H4 (cell line): ENCODE measurements at regions not wholly inside any gene's neighbourhood (a gene's known extent, or its start where the extent isn't known, plus 50 kb on each side); places are given as distances from the start of the nearest gene placed in this dataset.

Source experiments
- DNase-seq: peaks from one replicate; pipeline ENCODE4 v3.0.0-alpha.2; 2015; ENCODE audit warnings: low spot score

DNA sequence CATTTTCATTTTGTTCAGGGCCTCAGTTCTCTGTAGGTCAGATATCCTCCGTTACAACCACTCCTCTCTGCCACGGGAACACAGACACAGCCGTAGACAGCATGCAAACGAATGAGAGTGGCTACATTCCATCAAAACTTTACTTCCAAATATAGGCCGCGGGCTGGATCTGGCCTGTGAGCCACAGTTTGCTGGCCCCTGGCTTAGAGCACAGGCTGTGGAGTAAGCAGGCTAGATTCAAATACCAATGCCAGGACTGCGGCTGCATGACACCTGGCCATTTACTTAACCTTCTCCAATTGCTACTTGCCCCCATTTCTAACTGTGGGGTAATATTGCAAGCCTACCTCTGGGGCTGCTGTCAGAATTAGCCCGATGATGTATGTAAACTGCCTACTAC is 325.8 kb upstream of the POU3F3 start:
- DNase-seq: no peak

DNA sequence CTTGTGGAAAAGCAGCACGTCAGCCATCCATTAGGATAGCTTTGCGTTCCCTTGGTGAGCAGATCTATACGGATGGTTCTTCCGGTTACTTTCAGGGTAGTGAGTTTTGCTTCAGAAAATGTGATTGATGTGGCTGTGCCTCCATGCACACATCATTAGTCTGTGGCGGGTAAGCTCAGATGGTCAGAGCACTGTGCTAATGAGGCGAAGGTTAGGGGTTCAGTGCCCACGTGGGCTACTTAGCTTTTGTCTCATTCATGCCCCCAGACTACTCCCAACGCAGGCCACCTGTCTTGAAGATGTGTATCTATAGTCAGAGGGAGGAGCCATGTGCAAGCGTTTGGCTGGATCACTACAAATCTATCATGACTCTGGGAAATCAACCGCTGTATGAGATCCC is 322.8 kb upstream of the POU3F3 start:
- no peak for DNase-seq

DNA sequence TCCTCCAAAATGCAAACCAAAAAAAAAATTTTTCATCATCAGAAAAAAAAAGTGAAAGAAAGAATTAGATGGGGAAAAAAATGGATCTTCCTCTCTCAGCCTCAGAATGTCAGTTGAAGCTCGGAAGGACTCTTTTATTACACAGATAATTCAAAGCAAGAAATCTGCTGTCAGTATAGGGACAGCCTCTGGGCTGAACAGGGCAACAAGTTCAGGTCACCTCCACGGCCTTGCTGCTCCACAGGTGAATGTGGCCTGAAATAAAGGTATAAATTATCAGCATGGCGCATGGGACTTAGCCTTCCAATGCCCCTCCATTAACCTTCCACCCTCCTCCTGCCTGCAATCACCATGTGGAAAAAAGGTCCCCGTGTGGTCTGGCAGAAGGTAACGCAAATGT is 316.8 kb upstream of the POU3F3 start:
- DNase-seq: no peak

DNA sequence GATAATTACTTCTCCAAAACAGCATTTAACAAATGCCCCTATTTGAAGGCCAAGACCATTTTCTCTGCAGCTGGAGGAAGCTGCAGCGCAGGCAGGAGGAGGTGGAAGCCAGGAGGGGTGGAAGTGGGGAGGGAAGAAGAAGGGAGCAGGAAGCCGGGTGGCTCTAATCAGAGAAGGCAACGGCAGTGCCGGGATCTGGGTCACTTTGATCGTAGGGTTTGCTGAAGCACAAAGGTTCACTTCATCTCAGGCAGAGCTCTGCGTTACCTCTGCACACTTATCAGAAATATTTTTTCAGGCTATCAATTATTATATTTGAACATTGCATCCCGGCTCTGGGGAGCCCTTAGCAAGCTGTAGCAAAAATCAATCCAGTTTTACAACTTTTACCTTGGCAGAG is 315.8 kb upstream of the POU3F3 start:
- DNase-seq: no peak

DNA sequence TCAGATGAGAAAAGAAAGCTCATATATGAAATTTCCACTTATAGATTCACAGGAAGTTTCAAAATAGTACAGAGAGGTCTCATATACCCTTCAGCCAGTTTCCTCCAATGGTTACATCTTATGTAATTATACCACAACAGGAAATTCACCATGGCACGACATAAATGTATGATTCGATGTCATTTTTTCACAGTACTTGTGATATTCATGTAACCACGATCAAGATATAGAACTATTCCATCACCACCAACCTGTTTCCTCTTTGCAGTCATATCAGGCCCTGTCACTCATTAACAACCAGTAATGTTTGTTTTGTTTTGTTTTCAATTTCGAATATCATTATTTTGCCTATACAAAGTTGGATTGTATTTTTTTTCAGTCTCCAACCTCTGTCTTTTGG is 314.3 kb upstream of the POU3F3 start:
- no peak for DNase-seq

DNA sequence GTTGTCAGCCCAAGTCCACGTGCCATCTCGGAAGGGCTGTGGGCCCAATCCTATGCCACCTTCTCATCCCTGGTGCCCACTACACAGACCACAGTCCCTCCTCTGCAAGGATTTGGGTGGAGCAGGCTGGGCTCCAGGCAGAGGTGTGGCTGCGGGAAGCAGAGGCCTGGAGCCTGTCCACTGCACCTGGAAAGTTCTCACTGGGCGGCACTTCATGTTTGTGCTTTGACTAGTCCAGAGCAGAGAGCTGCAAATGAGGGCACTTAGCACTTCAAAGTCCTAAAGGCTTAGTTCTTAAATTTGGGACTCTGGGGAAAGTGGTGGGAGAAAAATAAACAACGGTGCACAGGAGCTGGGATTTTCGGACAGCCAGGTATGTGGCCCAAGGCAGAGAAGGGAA is 308.9 kb upstream of the POU3F3 start:
- no peak for DNase-seq

DNA sequence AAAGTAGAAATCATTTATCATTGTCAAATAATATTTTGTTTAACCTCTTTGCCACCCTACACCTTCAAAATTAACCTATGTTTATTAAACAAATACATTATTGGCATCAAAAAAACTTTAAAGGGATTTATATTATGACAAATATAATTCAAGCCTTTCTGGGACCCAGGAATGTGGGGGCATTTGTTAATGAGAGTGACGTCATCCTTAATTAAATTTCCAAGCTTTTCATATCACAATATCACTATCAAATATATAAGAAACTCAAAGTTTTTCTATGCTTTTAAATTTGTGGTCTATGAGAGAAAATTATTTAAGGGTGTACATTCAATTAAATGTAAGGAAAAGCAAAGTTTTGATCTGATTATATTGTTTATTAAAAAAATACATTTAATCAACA is 307.4 kb upstream of the POU3F3 start:
- no peak for DNase-seq

DNA sequence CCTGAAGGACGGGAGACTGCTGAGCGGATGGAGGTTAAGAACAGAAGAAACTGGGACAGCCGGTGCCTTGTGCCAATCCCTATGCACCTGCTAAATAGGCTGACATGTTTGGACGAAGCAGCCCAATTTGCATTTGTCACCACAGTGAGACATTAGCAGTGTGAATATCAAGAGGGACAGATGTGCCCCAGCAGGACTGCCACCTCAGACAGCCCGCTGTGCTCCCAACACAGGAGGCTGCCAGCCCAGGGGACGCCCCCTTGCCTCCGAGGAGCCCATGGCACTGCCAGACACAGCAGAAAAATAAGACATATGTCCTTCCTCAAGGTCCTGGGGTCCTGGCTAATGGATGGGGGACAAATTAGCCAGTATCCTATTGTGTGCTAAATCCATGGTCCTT is 306.7 kb upstream of the POU3F3 start:
- no peak for DNase-seq

DNA sequence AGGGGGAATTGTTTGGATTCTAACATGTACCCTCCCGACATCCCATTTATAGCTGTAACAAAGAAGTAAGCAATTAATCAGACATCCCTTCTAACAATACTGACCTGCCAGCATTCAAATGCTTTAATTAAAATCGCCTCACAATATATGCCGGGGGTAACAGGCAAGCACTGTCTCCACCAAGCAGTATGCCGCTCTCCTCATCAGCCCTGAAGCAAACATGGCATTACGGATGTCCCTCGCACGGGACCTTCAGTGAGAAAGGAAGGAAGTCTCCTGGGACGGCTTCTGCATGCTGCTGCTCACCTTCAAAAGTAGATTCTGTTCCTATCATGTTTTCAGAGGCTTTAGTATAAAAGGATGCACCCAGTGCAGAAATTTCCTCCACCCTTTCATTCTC is 292.7 kb upstream of the POU3F3 start:
- DNase-seq: no peak

DNA sequence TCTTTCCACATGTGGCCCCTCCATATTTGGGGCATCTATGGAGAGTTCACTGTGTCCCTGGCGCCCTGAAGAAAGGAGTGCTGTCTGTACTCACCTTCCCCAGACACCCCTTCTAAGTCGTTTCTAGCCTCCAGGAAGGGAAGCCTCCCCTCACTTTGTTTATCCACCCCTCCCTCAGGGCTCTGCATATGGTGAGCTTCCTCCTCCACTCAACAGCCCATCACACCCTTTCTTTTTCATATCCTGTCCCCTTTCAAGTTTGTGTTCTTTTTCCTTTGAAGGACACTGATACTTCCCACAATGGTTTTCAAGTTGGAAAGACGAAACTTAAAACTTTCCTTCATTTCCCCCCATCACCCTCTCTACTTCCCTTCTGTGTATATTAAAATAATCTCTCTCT is 291.4 kb upstream of the POU3F3 start:
- DNase-seq: no peak

DNA sequence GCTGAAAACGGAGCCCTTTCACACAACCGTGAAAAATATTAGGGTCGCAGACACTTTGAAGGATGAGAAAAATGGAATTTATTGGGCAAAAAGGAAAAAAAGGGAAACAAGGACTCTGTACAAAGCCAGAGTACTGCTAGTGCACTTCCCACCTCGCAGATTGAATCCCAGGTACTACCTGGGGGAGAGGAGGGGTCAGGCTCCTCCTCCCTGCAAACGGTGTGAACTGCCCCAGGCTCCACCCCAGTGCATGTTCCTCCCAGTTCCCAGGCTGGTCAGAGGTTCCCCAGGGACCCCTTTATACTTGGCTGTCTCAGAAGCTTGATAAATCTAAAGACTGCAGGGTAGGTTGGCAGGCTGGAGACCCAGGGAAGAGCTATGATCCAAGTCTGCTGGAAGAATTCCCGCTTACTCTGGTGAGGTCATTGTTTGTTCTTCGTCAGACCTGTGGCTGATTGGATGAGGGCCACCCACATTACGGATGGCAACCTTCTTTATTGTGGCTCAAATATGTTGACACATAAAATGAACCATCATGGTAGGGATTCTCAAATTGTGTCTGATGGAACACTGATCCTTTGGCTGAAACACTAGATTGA is 290.4 kb upstream of the POU3F3 start:
- DNase-seq: peak; percentile 36

DNA sequence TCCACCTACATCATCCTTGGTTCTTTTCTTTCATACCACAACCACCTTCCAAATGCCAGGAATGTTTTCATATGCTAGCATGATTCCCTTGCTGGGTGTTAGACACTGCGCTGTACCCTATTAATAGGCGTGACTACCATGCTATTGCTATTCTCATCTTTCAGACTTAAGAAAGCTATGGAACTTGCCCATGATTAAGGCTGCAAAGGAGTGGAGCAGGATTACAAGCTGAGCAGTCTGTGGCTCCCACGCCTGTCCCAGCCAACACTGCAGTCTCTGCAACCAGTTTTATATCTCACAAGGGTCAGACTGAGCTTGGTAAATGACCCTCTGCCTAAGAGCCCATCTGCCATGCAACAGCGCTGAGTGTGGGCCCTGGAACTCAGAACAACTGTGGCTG is 285.7 kb upstream of the POU3F3 start:
- DNase-seq: no peak

DNA sequence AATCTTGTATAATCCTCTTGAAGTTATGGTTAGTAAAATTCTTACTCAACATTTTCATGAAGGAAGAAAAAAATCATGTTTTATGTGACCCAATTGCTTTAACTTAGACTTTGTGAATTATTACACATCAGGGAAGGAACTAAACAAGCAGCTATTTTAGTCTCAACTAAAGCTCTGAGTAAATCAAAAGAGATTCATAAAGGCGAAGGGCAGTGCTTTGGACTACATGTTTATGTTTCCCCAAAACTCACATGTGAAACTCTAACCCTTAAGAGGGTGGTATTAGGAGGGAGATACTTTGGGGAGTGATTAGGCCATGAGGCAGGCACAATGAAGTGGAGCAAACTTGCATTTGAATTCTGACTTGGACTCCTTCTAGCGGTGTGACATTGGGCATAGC is 283.7 kb upstream of the POU3F3 start:
- DNase-seq: no peak

DNA sequence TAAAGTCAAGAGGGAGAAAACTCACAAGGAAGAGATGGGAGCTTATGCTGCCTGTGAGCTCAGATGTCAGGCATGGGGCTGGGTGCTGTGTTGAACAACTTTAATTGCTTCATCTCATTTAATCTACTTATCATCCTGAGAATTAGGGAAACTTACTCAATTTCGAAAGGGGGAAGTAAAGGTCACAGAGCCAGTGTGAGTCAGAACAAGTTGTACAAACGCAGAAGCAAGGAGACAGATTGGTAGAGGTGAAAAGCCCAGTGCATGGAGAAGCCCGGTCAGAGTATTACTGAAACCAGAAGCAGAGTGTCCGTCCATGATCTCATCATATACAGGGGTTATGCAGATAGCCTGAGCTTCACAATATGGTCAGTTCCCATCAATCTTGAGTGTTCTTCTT is 281.1 kb upstream of the POU3F3 start:
- DNase-seq: no peak

DNA sequence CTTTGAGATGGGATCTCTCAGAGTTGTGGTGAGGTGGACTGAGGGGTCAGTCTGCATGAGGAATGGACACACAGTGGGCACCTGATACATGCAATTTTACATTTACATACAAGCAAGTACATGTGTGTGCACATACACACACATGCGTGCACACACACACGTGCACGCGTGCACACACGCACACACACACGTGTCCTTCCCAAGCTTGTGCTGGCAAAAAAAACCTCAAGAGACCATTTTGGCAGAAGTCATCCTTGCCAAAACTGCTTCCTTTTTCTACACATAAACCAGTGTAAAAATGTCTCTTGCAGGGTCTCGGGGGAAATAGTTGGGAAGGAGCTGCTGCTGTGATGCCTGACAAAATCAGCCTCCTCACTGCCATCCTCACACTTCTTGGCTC is 279.5 kb upstream of the POU3F3 start:
- no peak for DNase-seq

DNA sequence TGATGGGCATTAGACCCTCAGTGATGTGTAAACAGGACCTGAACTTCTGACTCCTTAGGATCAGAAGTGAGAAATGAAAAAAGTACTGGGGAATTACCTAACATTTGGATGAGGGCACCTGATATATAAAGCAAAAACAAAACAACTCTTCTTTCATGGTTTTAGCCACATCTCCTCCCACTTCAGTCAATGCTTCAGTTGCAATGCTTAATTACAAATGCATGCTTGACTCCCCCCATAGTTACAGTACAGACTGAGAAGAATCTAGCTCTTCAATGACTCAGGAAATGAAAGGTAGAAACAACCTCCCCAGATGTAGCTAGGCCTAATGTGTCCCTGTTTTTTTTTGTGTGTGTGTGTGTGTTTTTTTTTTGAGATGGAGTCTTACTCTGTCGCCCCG is 276.8 kb upstream of the POU3F3 start:
- DNase-seq: no peak

DNA sequence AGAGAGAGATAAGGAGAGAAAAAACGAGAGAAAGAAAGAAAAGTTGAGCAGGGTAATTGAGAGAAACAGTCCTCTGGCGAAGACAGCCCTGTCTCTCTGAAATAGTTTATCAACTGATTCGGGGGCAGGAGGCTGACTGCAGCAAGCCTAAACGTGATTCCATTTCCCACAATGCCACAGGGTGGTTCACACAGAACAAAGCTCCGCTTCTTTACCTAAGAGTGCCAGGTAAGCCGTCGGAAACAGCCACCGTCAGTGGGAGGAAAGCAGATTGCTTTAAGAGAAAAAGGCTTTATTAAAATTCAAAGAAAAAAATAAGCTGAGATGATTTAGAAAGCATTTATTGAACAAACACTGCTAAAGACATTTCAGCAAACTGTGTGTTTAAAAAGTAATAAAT is 271.4 kb upstream of the POU3F3 start:
- no peak for DNase-seq

DNA sequence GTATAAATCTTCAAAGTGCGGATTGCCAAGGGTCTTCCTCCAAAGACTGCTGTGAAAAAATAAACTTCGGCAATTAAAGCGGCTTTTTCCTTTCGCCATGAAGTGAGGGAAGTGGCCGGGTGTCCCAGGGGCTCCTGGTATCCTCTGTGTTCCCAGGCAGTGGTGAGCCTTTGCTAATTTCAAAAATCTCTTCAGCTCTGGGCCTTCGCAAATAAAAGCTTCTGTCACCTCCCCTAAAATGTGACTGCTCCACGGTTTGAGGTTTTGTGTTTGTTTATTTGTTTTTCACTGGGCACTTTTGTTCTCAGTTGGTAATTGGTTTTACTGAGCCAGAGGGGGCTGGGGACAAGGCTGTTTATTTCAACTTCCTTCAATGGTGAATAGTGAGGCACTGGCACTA is 270.1 kb upstream of the POU3F3 start:
- peak; percentile 15 for DNase-seq

DNA sequence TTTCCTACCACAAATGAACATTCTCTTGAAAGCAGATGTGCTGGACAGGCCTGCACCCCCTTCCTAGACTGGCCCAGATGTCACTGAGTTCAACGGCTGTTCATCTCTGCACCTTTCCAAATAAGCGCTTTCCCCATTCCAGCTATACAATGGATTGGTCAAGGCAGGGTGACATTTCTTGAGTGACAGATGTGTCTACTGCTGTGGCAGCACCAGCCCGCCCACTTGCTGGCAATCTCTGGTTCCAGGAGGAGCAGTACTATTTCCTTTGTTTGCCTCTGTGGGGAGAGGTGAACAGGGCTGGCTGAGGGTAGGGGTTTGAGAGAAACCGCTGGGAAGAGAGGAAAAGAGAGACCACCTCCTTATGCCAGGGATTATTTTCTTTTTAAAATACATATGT is 269.5 kb upstream of the POU3F3 start:
- no peak for DNase-seq

DNA sequence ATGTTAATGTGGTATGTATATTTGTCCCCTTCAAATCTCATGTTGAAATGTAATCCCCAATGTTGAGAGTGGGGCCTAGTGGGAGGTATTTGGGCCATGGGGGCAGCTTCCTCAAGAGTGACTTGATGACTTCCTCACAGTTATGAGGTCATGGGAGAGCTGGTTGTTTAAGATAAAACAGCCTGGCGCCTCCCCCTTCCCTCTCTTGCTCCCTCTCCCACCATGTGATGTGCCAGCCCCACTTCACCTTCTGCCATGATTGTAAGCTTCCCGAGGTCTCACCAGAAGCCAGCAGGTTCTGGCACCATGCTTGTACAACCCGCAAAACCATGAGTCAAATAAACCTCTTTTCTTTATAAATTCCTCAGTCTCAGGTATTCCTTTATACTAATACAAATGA is 258.3 kb upstream of the POU3F3 start:
- no peak for DNase-seq

DNA sequence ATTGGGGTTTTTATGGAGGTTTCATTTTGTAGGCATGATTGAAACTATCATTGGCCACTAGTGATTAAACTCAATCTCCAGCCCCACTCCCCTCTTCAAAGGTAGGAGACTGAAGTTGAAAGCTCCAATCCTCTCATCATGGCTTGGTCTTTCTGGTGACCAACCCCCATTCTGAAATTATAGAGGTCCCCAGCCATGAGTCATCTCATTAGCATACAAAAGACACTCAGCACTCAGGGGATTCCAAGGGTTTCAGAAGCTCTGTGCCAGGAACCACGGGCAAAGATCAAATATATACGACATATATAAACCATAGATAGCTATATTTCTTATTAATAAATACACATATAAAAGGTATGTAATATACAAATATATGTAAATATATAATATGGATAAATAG is 256.0 kb upstream of the POU3F3 start:
- DNase-seq: no peak

DNA sequence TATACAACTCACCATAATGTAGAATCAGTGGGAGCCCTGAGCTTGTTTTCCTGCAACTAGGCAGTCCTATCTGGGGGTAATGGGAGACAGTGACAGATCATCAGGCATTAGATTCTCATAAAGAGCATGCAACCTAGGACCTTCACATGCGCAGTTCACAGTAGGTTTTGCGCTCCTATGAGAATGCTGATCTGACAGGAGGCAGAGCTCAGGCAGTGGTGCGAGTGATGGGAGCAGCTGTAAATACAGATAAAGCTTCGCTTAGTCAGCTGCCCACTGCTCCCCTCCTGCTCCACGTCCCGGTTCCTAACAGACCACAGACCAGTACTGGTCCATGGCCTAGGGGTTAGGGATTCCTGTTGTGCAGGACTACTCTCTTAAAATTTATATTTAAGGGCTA is 255.3 kb upstream of the POU3F3 start:
- no peak for DNase-seq

DNA sequence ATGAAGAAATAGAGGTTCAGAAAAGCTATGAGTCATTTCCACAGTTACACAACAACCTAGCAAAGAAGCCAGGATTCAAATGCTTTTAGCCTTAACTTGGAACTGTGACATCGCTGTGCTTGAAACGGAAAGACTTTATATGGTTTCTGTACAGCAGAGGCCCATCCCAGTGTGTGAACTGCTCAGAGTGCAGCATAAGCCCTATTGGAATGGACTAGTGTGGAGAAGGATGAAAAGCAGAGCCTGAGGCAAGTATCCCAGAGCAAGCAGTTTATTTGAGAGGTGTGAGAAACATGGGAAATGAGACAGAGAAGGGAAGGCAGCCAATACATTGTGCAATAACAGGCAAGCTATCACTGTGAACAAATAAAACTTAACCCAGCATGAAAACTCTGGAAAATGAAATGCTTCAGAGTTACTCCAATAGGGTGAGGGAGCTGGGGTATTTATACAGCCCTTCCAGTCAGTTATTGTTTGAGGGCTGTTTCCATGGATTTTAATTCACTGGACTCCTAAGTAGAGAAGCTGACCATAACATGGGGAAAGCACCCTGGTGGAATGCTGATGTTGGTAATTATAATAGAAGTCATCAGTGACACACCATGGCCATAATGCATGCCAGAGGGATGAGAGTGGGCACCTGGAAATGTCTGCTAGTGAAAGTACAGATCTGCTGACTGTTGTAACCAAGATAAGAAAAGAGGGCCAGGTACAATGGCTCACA is 254.0 kb upstream of the POU3F3 start:
- peak; percentile 87 for DNase-seq

DNA sequence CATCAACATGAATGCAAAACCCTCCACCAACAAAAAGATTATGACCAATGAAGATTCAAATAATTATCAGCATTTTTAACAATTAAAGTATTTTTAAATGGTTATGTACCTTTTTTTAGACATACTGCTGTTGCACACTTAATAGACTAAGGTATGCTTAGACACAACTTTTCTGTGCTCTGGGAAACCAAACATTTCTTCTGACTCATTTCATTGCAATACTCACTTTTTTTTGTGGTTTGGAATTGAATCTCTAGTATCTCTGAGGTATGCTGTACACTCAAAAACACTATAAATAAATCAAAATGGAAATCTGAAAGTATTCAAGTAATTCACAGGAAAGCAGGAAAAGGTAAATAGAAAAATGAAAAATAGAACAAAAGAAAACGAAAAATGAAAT is 247.9 kb upstream of the POU3F3 start:
- DNase-seq: no peak
